ENCODE measurements at regions not wholly inside any gene's neighbourhood (a gene's known extent, or its start where the extent isn't known, plus 50 kb on each side); places are given as distances from the start of the nearest gene placed in this dataset.

DNA sequence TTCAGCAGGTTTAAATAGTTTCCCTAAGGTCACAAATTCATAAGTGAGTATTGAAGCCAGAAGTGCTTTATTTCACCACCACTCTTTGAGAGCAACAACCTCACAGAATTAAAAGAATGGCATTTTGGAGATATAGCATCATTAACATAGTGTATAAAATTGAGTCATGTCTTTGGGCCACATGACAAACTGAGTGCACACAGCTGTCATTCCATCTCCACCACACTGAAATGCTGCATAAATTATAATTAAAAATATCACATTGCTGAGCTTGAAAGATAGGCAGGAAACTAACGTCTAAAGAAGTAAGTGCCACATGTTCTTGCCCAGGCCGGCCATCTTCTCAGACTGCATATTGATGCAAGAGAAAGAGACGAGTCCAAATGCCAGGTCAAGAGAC is 897.9 kb upstream of the CNTNAP5 start:
- TF ChIP-seq GATA1 (IDR thresholded peaks at IDR 0.05; ENCODE audit: low read depth, low read length), result no peak
- TF ChIP-seq POLR2A (IDR thresholded peaks at IDR 0.05; ENCODE audit: low read length), result no peak
- no peak for DNase-seq

DNA sequence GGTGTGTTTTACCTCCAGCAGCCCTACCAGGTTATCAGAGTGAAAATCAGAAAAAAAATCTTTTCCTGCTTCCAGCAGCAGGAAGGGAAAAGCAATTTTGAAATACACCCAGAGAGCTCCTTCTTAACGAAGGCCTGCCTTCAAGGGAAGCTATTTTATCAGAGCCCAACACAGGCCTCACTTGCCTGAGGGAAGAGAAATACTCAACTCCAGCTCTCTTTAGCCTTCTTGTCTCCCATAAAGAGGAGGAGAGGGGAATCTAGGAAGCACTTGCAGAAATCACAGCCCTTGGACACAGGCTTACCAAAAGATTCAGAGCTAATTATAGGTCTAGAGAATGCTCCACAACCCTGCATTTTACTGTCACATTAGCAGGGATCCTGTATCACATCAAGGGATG is 896.1 kb upstream of the CNTNAP5 start:
- no peak for DNase-seq
- TF ChIP-seq GATA1 (IDR thresholded peaks at IDR 0.05; ENCODE audit: low read depth, low read length) (no peak), POLR2A (IDR thresholded peaks at IDR 0.05; ENCODE audit: low read length) (no peak)

DNA sequence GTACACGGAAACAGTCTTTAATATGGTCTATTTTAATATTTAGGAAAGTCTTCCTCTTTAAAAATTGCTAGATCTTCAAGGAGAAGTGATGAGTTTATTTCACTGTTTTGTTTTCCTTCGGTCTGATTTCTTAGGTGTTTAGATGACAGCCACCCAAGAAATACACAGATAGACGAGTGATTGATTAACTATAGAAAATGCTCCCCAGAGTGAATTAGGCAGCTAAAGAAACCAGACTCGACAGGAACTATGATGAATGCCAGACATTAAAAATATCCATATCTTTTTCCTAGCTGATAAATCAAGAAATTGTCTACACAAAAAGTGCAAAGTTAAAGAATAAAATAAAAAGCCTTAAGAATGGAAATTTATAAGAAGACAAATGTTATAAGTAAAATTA is 888.7 kb upstream of the CNTNAP5 start:
- no peak for DNase-seq
- TF ChIP-seq GATA1 (IDR thresholded peaks at IDR 0.05; ENCODE audit: low read depth, low read length) (no peak), POLR2A (IDR thresholded peaks at IDR 0.05; ENCODE audit: low read length) (no peak)

DNA sequence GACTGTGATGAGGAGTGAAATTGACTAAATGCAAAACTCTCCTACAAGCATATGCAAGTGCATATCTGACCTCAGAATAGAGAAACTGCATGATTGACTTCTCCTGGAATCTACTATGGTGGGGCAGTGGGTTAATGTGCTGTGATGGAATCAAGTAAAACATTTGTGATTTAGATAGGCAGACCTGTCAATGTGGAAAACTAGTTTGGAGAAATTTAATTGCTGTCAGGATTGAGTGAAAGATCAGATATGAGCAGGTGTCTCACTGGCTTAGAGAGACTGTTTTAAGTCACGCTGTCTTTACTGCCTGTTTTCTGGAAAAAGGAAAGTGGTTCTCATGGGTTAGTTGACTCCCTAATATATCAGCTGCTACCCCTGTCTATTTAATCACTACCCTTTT is 881.0 kb upstream of the CNTNAP5 start:
- TF ChIP-seq GATA1 (IDR thresholded peaks at IDR 0.05; ENCODE audit: low read depth, low read length) (no peak), POLR2A (IDR thresholded peaks at IDR 0.05; ENCODE audit: low read length) (no peak)
- no peak for DNase-seq

DNA sequence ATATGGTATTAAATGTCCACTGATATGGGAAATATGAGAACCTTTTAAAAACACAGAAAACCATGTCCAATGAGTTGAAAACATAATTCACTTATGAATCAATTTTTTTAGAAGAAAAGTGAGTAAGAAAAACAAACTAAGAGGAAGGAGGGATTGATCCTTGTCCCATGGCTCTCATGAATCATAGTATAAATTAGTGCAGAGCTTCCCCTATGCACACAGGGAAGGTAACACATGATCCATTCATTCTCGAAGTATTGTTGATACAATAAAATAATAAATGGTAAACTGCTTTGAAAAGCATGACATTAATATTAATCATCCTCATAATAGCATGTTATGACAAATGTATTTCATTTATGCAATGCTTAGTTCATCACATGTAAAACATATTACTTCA is 872.0 kb upstream of the CNTNAP5 start:
- TF ChIP-seq GATA1 (IDR thresholded peaks at IDR 0.05; ENCODE audit: low read depth, low read length) (no peak), POLR2A (IDR thresholded peaks at IDR 0.05; ENCODE audit: low read length) (no peak)
- no peak for DNase-seq

DNA sequence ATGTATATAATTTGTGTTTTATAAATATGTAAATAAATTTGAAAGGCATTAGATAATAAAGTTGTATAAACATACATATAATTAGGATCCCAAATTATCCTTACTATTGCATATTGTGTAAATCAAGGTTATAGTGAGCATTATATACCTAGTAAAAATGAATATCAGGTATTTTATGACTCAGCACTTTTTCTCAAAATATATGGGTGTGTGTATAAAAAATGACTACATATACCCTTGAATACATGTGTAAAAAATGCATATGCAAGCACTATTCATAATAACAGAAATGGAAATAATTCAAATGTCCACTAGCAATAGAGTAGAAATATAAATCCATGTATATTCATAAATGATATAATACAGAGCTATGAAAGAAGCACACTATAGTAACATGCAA is 870.9 kb upstream of the CNTNAP5 start:
- DNase-seq, result no peak
- TF ChIP-seq GATA1 (IDR thresholded peaks at IDR 0.05; ENCODE audit: low read depth, low read length) (no peak), POLR2A (IDR thresholded peaks at IDR 0.05; ENCODE audit: low read length) (no peak)

DNA sequence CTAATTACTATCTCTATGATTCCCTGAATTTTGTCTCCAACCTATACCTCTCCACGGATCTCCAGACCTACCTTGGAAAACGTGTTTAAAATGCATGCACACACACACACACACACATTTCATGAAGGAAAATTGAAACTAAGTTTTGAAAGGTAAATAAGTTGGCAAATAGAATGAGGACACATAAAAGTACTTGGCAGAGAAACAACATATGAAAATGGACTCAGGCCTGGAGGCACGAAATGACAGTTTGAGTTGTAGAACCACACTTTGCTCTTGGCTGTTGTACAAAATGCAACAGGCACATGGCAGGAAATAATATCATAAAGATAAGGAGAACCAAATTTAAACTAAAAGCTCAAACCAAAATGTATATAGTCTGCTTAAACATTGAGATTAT is 868.1 kb upstream of the CNTNAP5 start:
- no peak for DNase-seq
- TF ChIP-seq GATA1 (IDR thresholded peaks at IDR 0.05; ENCODE audit: low read depth, low read length) (no peak), POLR2A (IDR thresholded peaks at IDR 0.05; ENCODE audit: low read length) (no peak)

DNA sequence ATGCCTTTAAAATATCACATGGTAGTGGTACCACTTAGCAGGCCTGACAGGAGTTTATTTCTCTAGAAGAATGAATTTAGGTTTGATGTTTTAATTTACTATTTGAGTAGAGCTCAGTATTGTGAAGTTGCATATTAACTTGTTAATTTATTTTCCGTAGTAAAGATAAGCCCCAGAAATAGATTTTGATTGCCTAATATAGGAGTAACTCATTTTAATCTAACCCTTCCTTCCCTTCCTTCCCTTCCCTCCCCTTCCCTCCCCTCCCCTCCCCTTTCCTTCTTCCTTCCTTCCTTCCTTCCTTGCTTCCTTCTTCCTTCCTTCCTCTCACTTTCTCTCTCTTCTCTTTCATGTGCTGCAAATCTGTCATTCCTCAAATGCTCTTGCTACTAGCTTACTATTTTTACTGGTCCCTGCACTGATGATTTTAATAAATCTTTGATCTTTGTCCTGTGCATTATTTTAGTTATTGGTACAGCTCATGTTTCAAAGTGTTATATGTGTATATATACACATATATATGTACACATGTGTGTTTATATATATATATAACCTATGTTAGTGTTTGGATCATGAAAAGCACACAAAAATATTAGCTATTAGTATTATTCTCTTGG is 862.6 kb upstream of the CNTNAP5 start:
- DNase-seq, result no peak
- TF ChIP-seq GATA1 (IDR thresholded peaks at IDR 0.05; ENCODE audit: low read depth, low read length) (no peak), POLR2A (IDR thresholded peaks at IDR 0.05; ENCODE audit: low read length) (no peak)

DNA sequence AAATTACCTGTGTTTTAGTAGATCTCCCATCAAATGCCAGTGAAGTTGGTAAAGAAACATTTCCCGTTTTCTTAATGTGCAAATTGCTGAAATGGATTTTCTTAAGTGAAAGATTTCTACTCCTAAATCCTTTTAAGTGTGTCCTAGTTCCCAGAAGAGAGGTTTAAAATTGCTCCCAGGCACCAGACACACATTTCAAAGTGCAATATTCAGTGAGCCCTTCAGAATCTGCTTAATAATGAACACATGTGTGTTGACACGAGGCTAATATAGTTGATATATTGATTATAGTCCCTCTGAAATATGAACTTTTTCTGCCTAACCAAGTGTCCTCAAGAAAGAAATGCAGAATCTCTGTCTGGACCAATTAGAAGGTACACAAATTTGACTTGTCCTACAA is 861.7 kb upstream of the CNTNAP5 start:
- no peak for DNase-seq
- TF ChIP-seq GATA1 (IDR thresholded peaks at IDR 0.05; ENCODE audit: low read depth, low read length) (no peak), POLR2A (IDR thresholded peaks at IDR 0.05; ENCODE audit: low read length) (no peak)

DNA sequence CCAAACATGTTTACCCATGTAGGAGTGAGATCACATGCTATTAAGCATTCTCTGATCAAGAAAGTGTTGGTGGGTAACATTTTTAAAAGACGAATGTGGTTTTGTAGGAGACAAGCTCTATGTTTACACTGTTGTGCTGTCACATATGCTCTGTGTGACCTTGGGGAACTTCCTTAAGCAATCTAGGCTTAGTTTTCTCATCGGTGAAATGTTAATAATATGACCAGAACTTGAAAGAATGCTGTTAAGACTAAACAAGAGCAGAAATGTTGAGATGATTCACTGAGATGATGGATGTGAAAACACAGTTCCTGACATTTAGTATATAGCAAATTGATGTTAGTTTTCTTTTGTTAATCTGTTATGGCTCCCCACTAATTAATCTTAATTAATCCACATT is 860.9 kb upstream of the CNTNAP5 start:
- no peak for DNase-seq

DNA sequence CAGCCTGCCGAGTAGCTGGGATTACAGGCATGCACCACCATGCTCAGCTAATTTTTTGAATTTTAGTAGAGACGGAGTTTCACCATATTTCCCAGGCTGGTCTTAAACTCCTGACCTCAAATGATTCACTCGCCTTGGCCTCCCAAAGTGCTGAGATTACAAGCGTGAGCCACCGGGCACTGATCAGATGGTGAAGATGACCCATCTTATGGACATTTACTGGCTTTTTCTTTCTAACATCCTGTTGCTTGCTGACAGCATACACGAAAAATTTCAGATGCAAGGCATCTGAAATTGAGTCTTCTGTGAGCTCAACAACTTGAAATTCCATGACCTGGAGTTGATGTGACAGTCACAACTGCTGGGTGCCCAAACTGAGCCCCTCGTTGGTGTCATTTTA is 859.5 kb upstream of the CNTNAP5 start:
- TF ChIP-seq GATA1 (IDR thresholded peaks at IDR 0.05; ENCODE audit: low read depth, low read length) (no peak), POLR2A (IDR thresholded peaks at IDR 0.05; ENCODE audit: low read length) (no peak)
- no peak for DNase-seq

More for the DNA sequence above, 860.9 kb upstream of the CNTNAP5 start:
- no peak for TF ChIP-seq GATA1 (IDR thresholded peaks at IDR 0.05; ENCODE audit: low read depth, low read length)
- no peak for TF ChIP-seq POLR2A (IDR thresholded peaks at IDR 0.05; ENCODE audit: low read length)

DNA sequence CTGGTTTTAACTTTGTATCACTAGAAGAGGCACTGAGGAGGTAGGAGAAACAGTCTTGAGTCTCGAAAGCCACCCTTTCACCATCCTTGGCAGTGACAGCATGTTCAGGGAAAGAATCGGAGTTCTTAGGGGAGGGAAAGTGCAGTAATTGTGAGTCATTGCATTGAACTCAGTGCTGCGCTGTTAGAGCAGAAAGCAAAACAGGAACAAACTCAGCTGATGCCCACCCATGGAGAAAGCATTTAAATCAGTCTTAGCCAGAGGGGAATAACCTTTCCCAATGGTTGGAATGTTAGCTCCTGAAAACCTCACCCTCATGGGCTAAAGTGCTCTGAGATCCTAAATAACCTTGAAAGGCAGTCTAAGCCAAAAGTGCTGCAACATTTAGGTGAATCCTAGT is 845.6 kb upstream of the CNTNAP5 start:
- DNase-seq, result no peak

DNA sequence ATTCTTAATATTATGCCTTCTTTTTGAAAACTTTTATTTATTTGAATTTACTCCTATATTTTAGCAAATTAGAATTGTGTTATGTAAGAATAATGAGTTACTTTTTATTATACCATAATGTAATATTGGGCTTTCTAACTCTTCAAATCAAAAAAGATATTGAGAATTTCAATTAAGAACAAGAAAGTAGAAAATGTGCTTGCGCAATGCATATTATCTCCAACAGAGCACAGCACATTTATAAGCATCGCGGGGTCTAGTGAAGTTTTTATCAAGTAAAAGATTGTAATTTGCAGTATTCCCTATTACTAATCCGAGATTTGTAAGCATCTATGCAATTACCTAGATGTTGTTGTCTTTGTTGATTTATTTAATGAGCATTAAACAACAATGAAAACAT is 829.1 kb upstream of the CNTNAP5 start:
- TF ChIP-seq POLR2A (IDR thresholded peaks at IDR 0.05; ENCODE audit: low read length), result no peak
- TF ChIP-seq GATA1 (IDR thresholded peaks at IDR 0.05; ENCODE audit: low read depth, low read length), result no peak
- no peak for DNase-seq

More for the DNA sequence above, 845.6 kb upstream of the CNTNAP5 start:
- no peak for TF ChIP-seq GATA1 (IDR thresholded peaks at IDR 0.05; ENCODE audit: low read depth, low read length)
- TF ChIP-seq POLR2A (IDR thresholded peaks at IDR 0.05; ENCODE audit: low read length), result no peak

DNA sequence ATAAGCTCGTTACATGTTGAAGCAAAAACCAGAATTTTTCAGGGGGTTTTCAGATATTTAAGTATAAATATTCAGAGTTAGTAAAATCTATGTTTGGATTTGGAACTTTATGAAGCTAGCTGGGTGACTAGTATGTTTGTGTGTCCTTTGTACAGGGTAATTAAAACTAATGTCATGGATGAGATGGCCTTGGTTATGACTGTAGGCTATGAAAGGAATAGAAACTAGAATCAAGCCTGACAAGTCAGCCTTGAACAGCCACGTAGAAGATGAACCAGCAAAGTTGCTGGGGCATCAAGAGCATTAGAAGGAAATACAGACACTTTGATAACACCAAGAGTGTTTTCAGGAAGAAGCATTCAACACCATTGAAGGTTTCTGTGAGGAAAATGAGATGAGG is 825.1 kb upstream of the CNTNAP5 start:
- TF ChIP-seq GATA1 (IDR thresholded peaks at IDR 0.05; ENCODE audit: low read depth, low read length), result no peak
- TF ChIP-seq POLR2A (IDR thresholded peaks at IDR 0.05; ENCODE audit: low read length), result no peak
- DNase-seq, result no peak

DNA sequence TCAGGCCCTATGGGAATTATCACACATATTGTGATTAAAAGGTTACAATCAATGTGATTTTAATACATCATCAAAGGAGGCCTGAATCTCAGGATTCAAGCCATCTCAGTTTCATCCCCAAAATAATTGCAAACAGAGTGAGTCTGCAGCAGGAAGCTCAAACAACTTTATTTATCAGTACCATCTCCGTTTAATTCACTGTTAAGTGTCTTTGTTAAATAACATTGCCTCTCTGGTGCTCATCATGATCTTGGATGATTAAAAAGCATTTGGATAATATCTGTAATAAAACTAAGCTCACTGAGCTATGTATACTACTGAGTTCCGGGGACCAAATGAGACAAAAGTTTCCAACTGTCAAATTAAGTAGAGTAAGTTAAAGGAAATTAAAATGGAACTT is 817.8 kb upstream of the CNTNAP5 start:
- TF ChIP-seq POLR2A (IDR thresholded peaks at IDR 0.05; ENCODE audit: low read length) (no peak), GATA1 (IDR thresholded peaks at IDR 0.05; ENCODE audit: low read depth, low read length) (no peak)
- no peak for DNase-seq

DNA sequence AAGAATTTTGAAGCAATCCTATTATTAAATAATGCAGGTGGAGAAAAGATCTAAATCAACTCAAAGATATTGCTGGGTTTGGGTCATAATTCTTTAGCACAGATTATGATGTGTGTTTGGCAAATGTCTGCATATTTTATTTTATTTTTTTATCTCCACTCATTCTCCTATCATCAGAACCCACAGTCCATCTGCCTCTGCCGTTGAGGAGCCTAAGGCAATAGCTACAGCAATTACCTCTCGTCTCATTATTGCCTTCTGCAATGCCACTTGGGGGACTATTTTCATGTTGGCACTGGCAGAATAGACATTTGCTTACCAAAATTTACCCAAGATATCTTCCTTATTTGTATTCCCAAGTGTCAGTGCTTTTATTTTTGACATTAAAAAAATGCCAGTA is 815.9 kb upstream of the CNTNAP5 start:
- DNase-seq, result no peak
- TF ChIP-seq POLR2A (IDR thresholded peaks at IDR 0.05; ENCODE audit: low read length), result no peak
- TF ChIP-seq GATA1 (IDR thresholded peaks at IDR 0.05; ENCODE audit: low read depth, low read length), result no peak
